HUES64 (cell line): ENCODE measurements at regions not wholly inside any gene's neighbourhood (a gene's known extent, or its start where the extent isn't known, plus 50 kb on each side); places are given as distances from the start of the nearest gene placed in this dataset.
"Not testable (repeated sequence)": the region's sequence is repeated elsewhere in the genome, so short reads cannot be mapped to it uniquely, and the experiment has no call there.

Experiments
- H3K27ac ChIP-seq: 2 replicates; pipeline ENCODE4 v1.7.0; 2013; ENCODE audit warnings: low read depth, low read length, inconsistent platforms
- H3K27me3 ChIP-seq: 2 replicates; pipeline ENCODE4 v1.6.1; 2013; ENCODE audit warnings: mild to moderate bottlenecking, low read length; ENCODE audit not compliant: insufficient read depth
- H3K36me3 ChIP-seq: 2 replicates; pipeline ENCODE4 v1.6.1; 2013; ENCODE audit warnings: mild to moderate bottlenecking, low read length; ENCODE audit not compliant: insufficient read depth
- H3K4me1 ChIP-seq: 2 replicates; pipeline ENCODE4 v1.6.1; 2013; ENCODE audit warnings: mild to moderate bottlenecking, low read length, moderate library complexity; ENCODE audit not compliant: insufficient read depth
- H3K4me3 ChIP-seq: 2 replicates; pipeline ENCODE4 v1.5.1; 2013; ENCODE audit warnings: mild to moderate bottlenecking, low read length, moderate library complexity
- H3K9ac ChIP-seq: 2 replicates; pipeline ENCODE4 v1.6.1; 2013; ENCODE audit warnings: mild to moderate bottlenecking, low read depth, low read length
- H3K9me3 ChIP-seq: 2 replicates; pipeline ENCODE4 v1.6.1; 2013; ENCODE audit warnings: low read depth, low read length; ENCODE audit not compliant: insufficient read depth
- WGBS: fragments of 150-250, 120-280 bp; methylation state at CpG from one replicate; pipeline ENCODE4 v1.1.7; 2013; ENCODE audit warnings: missing lambda C conversion rate; 5-methylcytosine and 5-hydroxymethylcytosine counted together

GRCh38 chr10:55630491-55631056 is 730.5 kb downstream of the ZWINT start:
- no peaks in the 10 kb centered on the region for H3K36me3 ChIP-seq
- H3K9ac ChIP-seq, result peak overlapping the region; percentile 71
- no peak overlapping the region for H3K27ac ChIP-seq
- peaks cover 3% of the 10 kb centered on the region; the same call in 1 of the 2 replicates for H3K27me3 ChIP-seq
- no peaks in the 10 kb centered on the region for H3K9me3 ChIP-seq
- H3K4me1 ChIP-seq, result peaks cover 8% of the 10 kb centered on the region
- H3K4me3 ChIP-seq, result peak overlapping the region; percentile 68
- WGBS, result 1% methylated on average over 35 of the region's 35 CpGs

- Histone ChIP-seq H3K4me1 (peaks cover 8% of the 10 kb centered on the region), H3K27ac (no peak overlapping the region), H3K9me3 (no peaks in the 10 kb centered on the region), H3K27me3 (peaks cover 3% of the 10 kb centered on the region; the same call in 1 of the 2 replicates), H3K9ac (no peak overlapping the region), H3K4me3 (peak overlapping the region; percentile 68), H3K36me3 (no peaks in the 10 kb centered on the region)
- 6% methylated on average over 20 of the region's 21 CpGs for WGBS
These were observed 731.1 kb downstream of the ZWINT start for GRCh38 chr10:55629793-55630490.

- under 1% methylated on average over 30 of the region's 30 CpGs for WGBS
- H3K9ac ChIP-seq, result peak overlapping the region; percentile 54; the same call in 1 of the 2 replicates
- H3K36me3 ChIP-seq, result no peaks in the 10 kb centered on the region
- H3K27ac ChIP-seq, result no peak overlapping the region
- peaks cover 3% of the 10 kb centered on the region; the same call in 1 of the 2 replicates for H3K27me3 ChIP-seq
- H3K9me3 ChIP-seq, result no peaks in the 10 kb centered on the region
- H3K4me1 ChIP-seq, result peaks cover 8% of the 10 kb centered on the region
- no peak overlapping the region for H3K4me3 ChIP-seq
These were observed 732.8 kb downstream of the ZWINT start for GRCh38 chr10:55628260-55628701.

DNA sequence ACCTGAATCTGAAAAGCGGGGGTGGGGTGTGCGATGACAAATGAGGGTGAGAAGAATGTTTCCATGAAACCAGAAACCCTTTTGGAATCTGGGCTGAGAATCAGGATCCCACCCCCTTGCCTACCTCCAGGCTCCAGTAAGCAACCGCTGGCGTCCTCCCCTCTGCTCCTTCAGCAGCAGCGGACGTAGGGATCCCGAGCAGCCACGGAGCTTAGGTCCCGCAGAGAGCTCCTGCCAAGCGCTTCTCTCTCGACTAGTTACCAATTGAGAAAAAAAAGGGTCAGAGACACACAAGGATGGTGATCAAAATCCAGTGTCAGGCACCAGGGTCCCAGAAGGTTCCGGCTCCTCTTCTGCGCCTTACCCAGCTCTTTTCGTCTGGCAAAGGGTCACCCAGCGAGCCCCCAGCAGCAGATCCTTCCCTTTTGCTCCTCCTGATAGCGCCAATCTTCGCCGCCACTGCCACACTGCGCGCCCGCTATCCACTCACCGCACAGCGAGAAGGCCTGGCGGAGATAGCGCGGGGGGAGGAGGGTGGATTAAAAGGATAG is 733.5 kb downstream of the ZWINT start:
- Histone ChIP-seq H3K9me3 (no peaks in the 10 kb centered on the region), H3K27me3 (peaks cover 3% of the 10 kb centered on the region; the same call in 1 of the 2 replicates), H3K4me3 (no peak overlapping the region)

GRCh38 chr10:55601690-55602478 is 759.2 kb downstream of the ZWINT start:
- H3K9ac ChIP-seq, result peak overlapping the region; percentile 47; the same call in 1 of the 2 replicates
- not testable (repeated sequence) for H3K27me3 ChIP-seq, H3K9me3 ChIP-seq, H3K4me1 ChIP-seq, H3K27ac ChIP-seq, H3K36me3 ChIP-seq
- H3K4me3 ChIP-seq, result peak overlapping the region; percentile 76
- under 1% methylated on average over 29 of the region's 29 CpGs for WGBS

More for the DNA sequence above, 733.5 kb downstream of the ZWINT start:
- Histone ChIP-seq H3K27ac (no peak overlapping the region), H3K9ac (0 out of 2 replicates have a peak overlapping the region, but pooled peaks have one; percentile 12), H3K4me1 (peaks cover 8% of the 10 kb centered on the region), H3K36me3 (no peaks in the 10 kb centered on the region)
- WGBS, result 2% methylated on average over 26 of the region's 26 CpGs

- no peaks in the 10 kb centered on the region for H3K4me1 ChIP-seq
- no peak overlapping the region for H3K4me3 ChIP-seq
- H3K36me3 ChIP-seq, result no peaks in the 10 kb centered on the region
- H3K9me3 ChIP-seq, result no peaks in the 10 kb centered on the region
- 96% methylated on average over 2 of the region's 2 CpGs for WGBS
- H3K27me3 ChIP-seq, result no peaks in the 10 kb centered on the region
- H3K9ac ChIP-seq, result no peak overlapping the region
- H3K27ac ChIP-seq, result no peak overlapping the region
These were observed 750.6 kb upstream of the PCDH15 start for GRCh38 chr10:55551603-55552002.

DNA sequence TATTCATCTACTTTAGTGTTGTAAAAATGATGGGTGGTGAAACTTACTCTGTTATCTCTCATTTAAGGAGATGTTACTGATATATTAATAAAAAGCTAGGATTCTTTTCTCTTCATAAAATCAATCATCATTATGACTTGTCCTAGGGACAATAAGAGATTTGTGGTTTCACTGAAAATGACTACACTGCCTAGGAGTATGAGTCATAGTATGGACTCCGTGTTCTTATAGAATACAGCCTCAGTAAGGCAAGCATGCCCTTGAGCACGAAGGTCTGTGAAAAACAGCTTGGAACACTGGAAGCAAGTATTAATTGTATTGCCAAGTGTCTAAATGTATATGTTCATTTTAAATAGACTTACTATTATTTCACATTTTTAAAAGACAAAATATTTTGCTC is 749.2 kb upstream of the PCDH15 start:
- Histone ChIP-seq H3K27ac (no peak overlapping the region), H3K36me3 (no peaks in the 10 kb centered on the region), H3K27me3 (no peaks in the 10 kb centered on the region), H3K4me3 (no peak overlapping the region), H3K4me1 (no peaks in the 10 kb centered on the region), H3K9ac (no peak overlapping the region), H3K9me3 (no peaks in the 10 kb centered on the region)
- 76% methylated on average over 2 of the region's 2 CpGs for WGBS

DNA sequence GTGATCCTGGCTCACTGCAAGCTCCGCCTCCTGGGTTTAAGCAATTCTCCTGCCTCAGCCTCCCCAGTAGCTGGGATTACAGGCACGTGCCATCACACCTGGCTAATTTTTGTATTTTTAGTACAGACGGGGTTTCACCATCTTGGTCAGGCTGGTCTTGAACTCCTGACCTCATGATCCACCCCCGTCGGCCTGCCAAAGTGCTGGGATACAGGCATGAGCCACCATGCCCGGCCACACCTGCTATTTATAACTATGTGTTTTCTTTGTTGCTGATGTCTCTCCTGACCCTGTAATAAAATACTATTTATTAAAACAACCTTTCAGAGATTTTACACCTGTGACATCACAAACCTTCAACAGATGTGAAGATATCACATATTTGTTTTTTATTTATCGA is 736.5 kb upstream of the PCDH15 start:
- H3K9me3 ChIP-seq, H3K4me1 ChIP-seq, H3K9ac ChIP-seq, H3K36me3 ChIP-seq, H3K4me3 ChIP-seq, H3K27me3 ChIP-seq, H3K27ac ChIP-seq: not testable (repeated sequence)
- WGBS, result 89% methylated on average over 6 of the region's 7 CpGs

- H3K4me3 ChIP-seq, result no peak overlapping the region
- H3K36me3 ChIP-seq, result no peaks in the 10 kb centered on the region
- H3K4me1 ChIP-seq, result peaks cover 13% of the 10 kb centered on the region
- no peaks in the 10 kb centered on the region for H3K27me3 ChIP-seq
- 46% methylated on average over 4 of the region's 7 CpGs for WGBS
- H3K9me3 ChIP-seq, result no peaks in the 10 kb centered on the region
- no peak overlapping the region for H3K9ac ChIP-seq
- H3K27ac ChIP-seq, result no peak overlapping the region
These were observed 718.2 kb upstream of the PCDH15 start for GRCh38 chr10:55519264-55519663.

- WGBS, result 58% methylated on average over 1 of the region's 1 CpG
- not testable (repeated sequence) for H3K4me3 ChIP-seq, H3K9ac ChIP-seq, H3K27me3 ChIP-seq, H3K27ac ChIP-seq, H3K9me3 ChIP-seq, H3K36me3 ChIP-seq
- H3K4me1 ChIP-seq, result peaks cover 13% of the 10 kb centered on the region
These were observed 717.4 kb upstream of the PCDH15 start for GRCh38 chr10:55518416-55518815.

- Histone ChIP-seq H3K27me3 (no peaks in the 10 kb centered on the region), H3K4me3 (no peak overlapping the region), H3K4me1 (0 out of 2 replicates have a peak, but pooled peaks cover 4% of the 10 kb centered on the region), H3K27ac (no peak overlapping the region), H3K36me3 (no peaks in the 10 kb centered on the region), H3K9ac (no peak overlapping the region), H3K9me3 (no peaks in the 10 kb centered on the region)
- 92% methylated on average over 4 of the region's 4 CpGs for WGBS
These were observed 708.1 kb upstream of the PCDH15 start for GRCh38 chr10:55509168-55509567.
